Vagina (tissue), 2 donors: ENCODE measurements at regions not wholly inside any gene's neighbourhood (a gene's known extent, or its start where the extent isn't known, plus 50 kb on each side); places are given as distances from the start of the nearest gene placed in this dataset.

Experiments
- CTCF ChIP-seq, 3 experiments: fragments of 450-650 bp in 2 of 3; fragments of 200-600 bp in 1 of 3; sonication (generic) in 1 of 3; IDR thresholded peaks; one replicate each; pipeline ENCODE4 v1.5.1; 2017 to 2019; ENCODE audit warnings: antibody characterized with exemption in 3 of 3, mild to moderate bottlenecking in 2 of 3, moderate library complexity in 2 of 3
- POLR2AphosphoS5 ChIP-seq, 2 donors: sonication (generic); formaldehyde crosslinking; IDR thresholded peaks; one replicate each; pipeline ENCODE4 v1.9.0; 2017; ENCODE audit warnings: antibody characterized with exemption in 2 of 2, mild to moderate bottlenecking in 2 of 2, low read depth in 1 of 2; ENCODE audit not compliant: insufficient read depth in 1 of 2

GRCh38 chr15:81747482-81747881 lies 298.3 kb downstream of the MEX3B start:
- TF ChIP-seq POLR2AphosphoS5 (IDR thresholded peaks at IDR 0.05; ENCODE audit: insufficient read depth in 1 of 2, low read depth in 1 of 2) (no peak), CTCF (IDR thresholded peaks at IDR 0.05) (no peak)
